Kidney (tissue), 13 donors: ENCODE measurements at regions not wholly inside any gene's neighbourhood (a gene's known extent, or its start where the extent isn't known, plus 50 kb on each side); places are given as distances from the start of the nearest gene placed in this dataset.

Source experiments
- DNase-seq, 5 donors: peaks; one replicate each; pipeline ENCODE4 v3.0.0-alpha.2; 2013 to 2020
- FAIRE-seq: peaks from 2 replicates; lab custom pipeline; 2012; peaks lifted over from hg19 to GRCh38; lab: Jason Lieb, UNC
- H3K27ac ChIP-seq, 2 donors: one replicate each; pipeline ENCODE4 v1.7.0; 2013; ENCODE audit warnings: low read depth in 2 of 2, low read length in 2 of 2, inconsistent platforms in 1 of 2
- H3K27me3 ChIP-seq: one replicate; pipeline ENCODE4 v1.7.1; 2013; ENCODE audit warnings: low read length, inconsistent platforms; ENCODE audit not compliant: control insufficient read depth, insufficient read depth
- H3K36me3 ChIP-seq, 3 donors: one replicate each; pipeline versions ENCODE4 v1.7.0 to v1.7.1; 2013; ENCODE audit warnings: low read length in 3 of 3, control low read depth in 1 of 3, inconsistent platforms in 1 of 3; ENCODE audit not compliant: insufficient read depth in 3 of 3, control insufficient read depth in 2 of 3
- H3K4me1 ChIP-seq, 3 donors: one replicate each; pipeline versions ENCODE4 v1.7.0 to v1.7.1; 2013; ENCODE audit warnings: low read length in 3 of 3, inconsistent platforms in 1 of 3, low read depth in 1 of 3; ENCODE audit not compliant: control insufficient read depth in 2 of 3, insufficient read depth in 2 of 3
- H3K4me3 ChIP-seq, 3 donors: one replicate each; pipeline versions ENCODE4 v1.7.0 to v1.8.1; 2013; ENCODE audit warnings: low read length in 3 of 3, control low read depth in 1 of 3, inconsistent platforms in 1 of 3
- H3K9ac ChIP-seq, 3 donors: one replicate each; pipeline versions ENCODE4 v1.7.0 to v1.7.1; 2013; ENCODE audit warnings: low read length in 3 of 3, control low read depth in 1 of 3, inconsistent platforms in 1 of 3
- H3K9me3 ChIP-seq, 3 donors: one replicate each; pipeline versions ENCODE4 v1.7.0 to v1.7.1; 2013; ENCODE audit warnings: low read length in 3 of 3, control low read depth in 1 of 3, inconsistent platforms in 1 of 3; ENCODE audit not compliant: control insufficient read depth in 2 of 3, insufficient read depth in 1 of 3
- intact Hi-C: fragments of 100-400 bp; cut with DNase I; formaldehyde crosslinking; loops from one replicate; pipeline ENCODE4 v1.11.1; 2022
- TF ChIP-seq, protein P1 (sequence below): IDR thresholded peaks from 3 replicates; pipeline ENCODE4 v1.5.1; 2012; ENCODE audit warnings: mild to moderate bottlenecking, moderate library complexity, borderline replicate concordance; ENCODE audit not compliant: insufficient read depth; ENCODE audit errors: extremely low read depth
- donor health status: control.
- donor health status: control.
- donor health status: control.
- donor health status: control.
- donor health status: control.
- donor health status: DM: yes; HTN: yes; CAD: no.
- donor health status: Normal renal cell carcinoma (clear cell type).

GRCh38 chr11:112886434-112887370 is 74.5 kb upstream of the NCAM1 start:
- no peak for FAIRE-seq
- no peak overlapping the region for H3K4me3 ChIP-seq

DNA sequence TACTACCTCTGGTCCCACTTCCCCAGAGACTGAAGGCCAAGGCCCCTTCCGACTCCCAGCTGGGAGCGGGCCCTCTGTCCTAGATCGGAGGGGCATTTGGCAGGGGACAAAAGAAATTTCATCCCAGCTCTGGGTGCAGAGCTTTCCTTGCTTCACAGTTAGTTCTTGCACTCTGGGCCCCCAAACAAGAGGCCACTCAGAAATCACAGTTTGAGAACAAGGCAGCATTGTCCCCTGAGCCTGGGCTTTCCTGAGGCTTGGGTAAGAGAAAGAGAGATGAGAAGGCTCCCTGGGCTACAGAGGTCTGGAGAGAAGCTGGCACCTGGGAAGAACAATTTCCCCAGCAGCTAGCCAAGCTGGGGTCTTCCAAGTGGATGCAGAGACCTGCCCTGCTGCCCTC is 71.8 kb upstream of the NCAM1 start:
- no peaks in the 10 kb centered on the region for H3K27me3 ChIP-seq
- no peak overlapping the region for H3K4me3 ChIP-seq
- intact Hi-C loops = no loop called here
- no peak overlapping the region for H3K9ac ChIP-seq
- no peaks in the 10 kb centered on the region for H3K36me3 ChIP-seq
- no peaks in the 10 kb centered on the region for H3K4me1 ChIP-seq
- TF ChIP-seq, protein P1, sequence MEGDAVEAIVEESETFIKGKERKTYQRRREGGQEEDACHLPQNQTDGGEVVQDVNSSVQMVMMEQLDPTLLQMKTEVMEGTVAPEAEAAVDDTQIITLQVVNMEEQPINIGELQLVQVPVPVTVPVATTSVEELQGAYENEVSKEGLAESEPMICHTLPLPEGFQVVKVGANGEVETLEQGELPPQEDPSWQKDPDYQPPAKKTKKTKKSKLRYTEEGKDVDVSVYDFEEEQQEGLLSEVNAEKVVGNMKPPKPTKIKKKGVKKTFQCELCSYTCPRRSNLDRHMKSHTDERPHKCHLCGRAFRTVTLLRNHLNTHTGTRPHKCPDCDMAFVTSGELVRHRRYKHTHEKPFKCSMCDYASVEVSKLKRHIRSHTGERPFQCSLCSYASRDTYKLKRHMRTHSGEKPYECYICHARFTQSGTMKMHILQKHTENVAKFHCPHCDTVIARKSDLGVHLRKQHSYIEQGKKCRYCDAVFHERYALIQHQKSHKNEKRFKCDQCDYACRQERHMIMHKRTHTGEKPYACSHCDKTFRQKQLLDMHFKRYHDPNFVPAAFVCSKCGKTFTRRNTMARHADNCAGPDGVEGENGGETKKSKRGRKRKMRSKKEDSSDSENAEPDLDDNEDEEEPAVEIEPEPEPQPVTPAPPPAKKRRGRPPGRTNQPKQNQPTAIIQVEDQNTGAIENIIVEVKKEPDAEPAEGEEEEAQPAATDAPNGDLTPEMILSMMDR = no peak
- no peaks in the 10 kb centered on the region for H3K9me3 ChIP-seq
- FAIRE-seq (no peak), DNase-seq (no peak)
- no peak overlapping the region for H3K27ac ChIP-seq

More at GRCh38 chr11:112886434-112887370, 74.5 kb upstream of the NCAM1 start:
- H3K27ac ChIP-seq = no peak overlapping the region
- H3K27me3 ChIP-seq = no peaks in the 10 kb centered on the region
- no peaks in the 10 kb centered on the region for H3K9me3 ChIP-seq
- no peak overlapping the region for H3K9ac ChIP-seq
- intact Hi-C loops = no loop called here
- no peaks in the 10 kb centered on the region for H3K36me3 ChIP-seq
- TF ChIP-seq, protein P1 = no peak
- peak in 4 of 5 donors; percentile 39 to 61 (median 53) for DNase-seq
- no peaks in the 10 kb centered on the region for H3K4me1 ChIP-seq

DNA sequence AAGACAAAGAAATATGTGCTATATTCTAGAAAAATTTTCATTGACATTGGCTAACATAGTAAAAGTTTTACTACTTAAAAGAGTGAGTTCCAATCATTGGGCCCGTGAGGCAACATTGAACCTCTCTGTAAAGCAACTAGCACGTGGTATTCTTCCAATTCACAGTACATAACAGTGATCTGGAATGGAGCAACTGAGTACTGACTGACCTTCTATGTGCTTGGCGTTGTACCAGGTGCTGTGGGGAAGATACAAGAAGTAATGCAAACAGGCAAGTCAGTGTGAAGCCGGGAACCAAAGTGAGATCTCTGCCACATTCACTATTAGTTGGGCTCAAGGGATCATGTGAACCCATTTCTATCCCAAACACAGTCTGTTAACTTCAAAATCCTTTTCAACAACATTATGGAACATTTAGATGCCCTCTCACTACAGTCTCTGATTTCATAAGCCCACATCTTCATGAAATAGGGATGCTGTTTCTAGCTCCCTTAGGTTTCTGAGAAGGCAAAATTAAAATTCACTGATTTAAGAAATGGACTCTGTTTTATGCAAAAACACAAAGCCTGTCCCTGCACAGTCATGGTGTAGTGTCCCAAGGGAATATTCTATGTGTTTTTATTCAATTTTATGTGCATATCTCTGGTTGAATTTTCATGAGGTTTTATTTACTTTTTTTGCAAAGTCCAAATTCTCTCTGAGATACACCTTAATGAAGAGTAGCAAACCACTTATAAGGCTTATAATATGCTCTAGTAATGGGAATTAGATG is 61.8 kb upstream of the NCAM1 start:
- Histone ChIP-seq H3K27ac (no peak overlapping the region), H3K27me3 (no peaks in the 10 kb centered on the region), H3K36me3 (no peaks in the 10 kb centered on the region), H3K4me3 (no peak overlapping the region), H3K4me1 (peaks cover 0 to 12% (median 0%) of the 10 kb centered on the region in 3 donors), H3K9me3 (no peaks in the 10 kb centered on the region), H3K9ac (no peak overlapping the region)
- TF ChIP-seq, protein P1 = no peak
- intact Hi-C loops = no loop called here
- DNase-seq (no peak), FAIRE-seq (no peak)
